ENCODE measurements at regions not wholly inside any gene's neighbourhood (a gene's known extent, or its start where the extent isn't known, plus 50 kb on each side); places are given as distances from the start of the nearest gene placed in this dataset.

GRCh38 chr2:192314800-192315481 lies 120.2 kb upstream of the TMEFF2 start:
- no peak for DNase-seq (ENCODE audit: low read depth, low spot score)
- no peak overlapping the region for H3K4me3 ChIP-seq (ENCODE audit: low read depth, low read length)
- no peak for TF ChIP-seq CTCF (IDR thresholded peaks at IDR 0.05; ENCODE audit: insufficient read depth, low read length, missing control alignments)
- POLR2A ChIA-PET = no interaction called here
- CTCF ChIA-PET = no interaction called here

GRCh38 chr2:192313773-192314172 lies 119.0 kb upstream of the TMEFF2 start:
- ChIA-PET CTCF (no interaction called here), POLR2A (no interaction called here)

GRCh38 chr2:192311701-192312460 lies 117.1 kb upstream of the TMEFF2 start:
- TF ChIP-seq CTCF (IDR thresholded peaks at IDR 0.05; ENCODE audit: insufficient read depth, low read length, missing control alignments) = no peak
- POLR2A ChIA-PET = no interaction called here

More at GRCh38 chr2:192313773-192314172, 119.0 kb upstream of the TMEFF2 start:
- no peak overlapping the region for H3K4me3 ChIP-seq (ENCODE audit: low read depth, low read length)
- no peak for DNase-seq (ENCODE audit: low read depth, low spot score)
- no peak for TF ChIP-seq CTCF (IDR thresholded peaks at IDR 0.05; ENCODE audit: insufficient read depth, low read length, missing control alignments)

GRCh38 chr2:192307530-192307929 lies 112.8 kb upstream of the TMEFF2 start:
- DNase-seq (ENCODE audit: low read depth, low spot score) = no peak
- ChIA-PET POLR2A (no interaction called here), CTCF (no interaction called here)
- H3K4me3 ChIP-seq (ENCODE audit: low read depth, low read length) = no peak overlapping the region
- TF ChIP-seq CTCF (IDR thresholded peaks at IDR 0.05; ENCODE audit: insufficient read depth, low read length, missing control alignments) = no peak

More at GRCh38 chr2:192311701-192312460, 117.1 kb upstream of the TMEFF2 start:
- H3K4me3 ChIP-seq (ENCODE audit: low read depth, low read length) = no peak overlapping the region
- CTCF ChIA-PET = no interaction called here
- DNase-seq (ENCODE audit: low read depth, low spot score) = no peak

- CTCF ChIA-PET = interaction anchor here (0.7 kb wide), 1 partner anchor 12 kb away, joined by 3 read pairs; no protein-coding TSS in a partner anchor
- TF ChIP-seq CTCF (IDR thresholded peaks at IDR 0.05; ENCODE audit: insufficient read depth, low read length, missing control alignments) = no peak
- POLR2A ChIA-PET = no interaction called here
- no peak for DNase-seq (ENCODE audit: low read depth, low spot score)
- no peak overlapping the region for H3K4me3 ChIP-seq (ENCODE audit: low read depth, low read length)
Observed at GRCh38 chr2:192298664-192299063, 103.9 kb upstream of the TMEFF2 start.

GRCh38 chr2:192292478-192292877 lies 97.7 kb upstream of the TMEFF2 start:
- TF ChIP-seq CTCF (IDR thresholded peaks at IDR 0.05; ENCODE audit: insufficient read depth, low read length, missing control alignments) = no peak
- no peak for DNase-seq (ENCODE audit: low read depth, low spot score)
- ChIA-PET CTCF (interaction anchor here (1.2 kb wide), 1 partner anchor 130 kb away, joined by 3 read pairs; no protein-coding TSS in a partner anchor), POLR2A (no interaction called here)
- no peak overlapping the region for H3K4me3 ChIP-seq (ENCODE audit: low read depth, low read length)

Measured in AG04449 (cell line).